SK-N-SH treated with all-trans-retinoic acid at 6 μM for 48 hours (cell line): ENCODE measurements at regions not wholly inside any gene's neighbourhood (a gene's known extent, or its start where the extent isn't known, plus 50 kb on each side); places are given as distances from the start of the nearest gene placed in this dataset.

Experiments used
- ATAC-seq: fragments of 200-7000 bp; cut with Tn5 transposase; 3 replicates; pipeline ENCODE4 v1.9.1; 2020; ENCODE audit warnings: mild to moderate bottlenecking, moderate library complexity
- ARNTL ChIP-seq: fragments of 450-650 bp; formaldehyde crosslinking; IDR thresholded peaks from 2 replicates; pipeline ENCODE4 v1.5.0; 2020; ENCODE audit warnings: low read depth, mild to moderate bottlenecking, moderate library complexity, borderline replicate concordance
- BACH2 ChIP-seq: fragments of 250-450 bp; sonication (Bioruptor Pico); IDR thresholded peaks from 2 replicates; pipeline ENCODE4 v1.9.0; 2021; ENCODE audit warnings: mild to moderate bottlenecking, borderline replicate concordance
- CSDC2 ChIP-seq: fragments of 250-450 bp; sonication (Bioruptor Pico); IDR thresholded peaks from 2 replicates; pipeline ENCODE4 v1.5.0; 2020; ENCODE audit warnings: mild to moderate bottlenecking, moderate library complexity
- GLIS3 ChIP-seq: fragments of 250-450 bp; sonication (Bioruptor Pico); IDR thresholded peaks from 2 replicates; pipeline ENCODE4 v1.5.0; 2020; ENCODE audit warnings: mild to moderate bottlenecking, moderate library complexity
- ISL1 ChIP-seq: fragments of 250-450 bp; sonication (Bioruptor Pico); IDR thresholded peaks from 2 replicates; pipeline ENCODE4 v2.1.2; 2022; ENCODE audit warnings: mild to moderate bottlenecking, moderate library complexity
- OSR1 ChIP-seq: fragments of 250-450 bp; sonication (Bioruptor Pico); IDR thresholded peaks from 2 replicates; pipeline ENCODE4 v1.8.0; 2022; ENCODE audit warnings: moderate library complexity, mild to moderate bottlenecking, inconsistent platforms
- PPARA ChIP-seq: fragments of 250-450 bp; sonication (Bioruptor Pico); IDR thresholded peaks from 2 replicates; pipeline ENCODE4 v1.5.0; 2020; ENCODE audit warnings: mild to moderate bottlenecking, borderline replicate concordance
- RARB ChIP-seq: fragments of 250-450 bp; sonication (Bioruptor Pico); IDR thresholded peaks from 2 replicates; pipeline ENCODE4 v1.8.0; 2021; ENCODE audit warnings: mild to moderate bottlenecking, moderate library complexity
- SNAI2 ChIP-seq: fragments of 250-450 bp; sonication (Bioruptor Pico); IDR thresholded peaks from 2 replicates; pipeline ENCODE4 v1.5.0; 2020; ENCODE audit warnings: mild to moderate bottlenecking, moderate library complexity
- TCF4 ChIP-seq: fragments of 250-450 bp; sonication (Bioruptor Pico); IDR thresholded peaks from 2 replicates; pipeline ENCODE4 v1.8.0; 2021; ENCODE audit warnings: mild to moderate bottlenecking, moderate library complexity, borderline replicate concordance
- TOX ChIP-seq: fragments of 250-450 bp; sonication (Bioruptor Pico); IDR thresholded peaks from 2 replicates; pipeline ENCODE4 v1.8.0; 2021; ENCODE audit warnings: mild to moderate bottlenecking, moderate library complexity, borderline replicate concordance
- ZC3H10 ChIP-seq: fragments of 250-450 bp; sonication (Bioruptor Pico); IDR thresholded peaks from 2 replicates; pipeline ENCODE4 v1.5.1; 2021; ENCODE audit warnings: mild to moderate bottlenecking, moderate library complexity
- ZFP30 ChIP-seq: fragments of 450-650 bp; formaldehyde crosslinking; IDR thresholded peaks from 2 replicates; pipeline ENCODE4 v1.5.0; 2022; ENCODE audit warnings: mild to moderate bottlenecking, moderate library complexity
- ZNF565 ChIP-seq: fragments of 450-650 bp; formaldehyde crosslinking; conservative IDR thresholded peaks from 2 replicates; pipeline ENCODE4 v1.5.0; 2020; ENCODE audit warnings: low read depth, mild to moderate bottlenecking, moderate library complexity
- ZNF70 ChIP-seq: fragments of 450-650 bp; formaldehyde crosslinking; IDR thresholded peaks from 2 replicates; pipeline ENCODE4 v1.5.0; 2020; ENCODE audit warnings: mild to moderate bottlenecking, moderate library complexity
- ZNF8 ChIP-seq: fragments of 450-650 bp; formaldehyde crosslinking; IDR thresholded peaks from 2 replicates; pipeline ENCODE4 v1.5.0; 2020; ENCODE audit warnings: mild to moderate bottlenecking, moderate library complexity
- TF ChIP-seq, protein P1 (sequence below): fragments of 250-450 bp; sonication (Bioruptor Pico); IDR thresholded peaks from 2 replicates; pipeline ENCODE4 v1.8.0; 2020; ENCODE audit warnings: mild to moderate bottlenecking, moderate library complexity, borderline replicate concordance
- TF ChIP-seq, protein P2 (sequence below): fragments of 250-450 bp; sonication (Bioruptor Pico); IDR thresholded peaks from 2 replicates; pipeline ENCODE4 v1.5.1; 2020; ENCODE audit warnings: low read depth, mild to moderate bottlenecking, moderate library complexity
- TF ChIP-seq, protein P3 (sequence below): fragments of 250-450 bp; sonication (Bioruptor Pico); IDR thresholded peaks from 2 replicates; pipeline ENCODE4 v1.8.0; 2021; ENCODE audit warnings: low read depth, mild to moderate bottlenecking, moderate library complexity, borderline replicate concordance
- TF ChIP-seq, protein P4 (sequence below): fragments of 250-450 bp; sonication (Bioruptor Pico); IDR thresholded peaks from 2 replicates; pipeline ENCODE4 v1.5.1; 2021; ENCODE audit warnings: mild to moderate bottlenecking, moderate library complexity
- TF ChIP-seq, protein P5 (sequence below): fragments of 250-450 bp; sonication (Bioruptor Pico); IDR thresholded peaks from 2 replicates; pipeline ENCODE4 v1.5.0; 2020; ENCODE audit warnings: mild to moderate bottlenecking, moderate library complexity

DNA sequence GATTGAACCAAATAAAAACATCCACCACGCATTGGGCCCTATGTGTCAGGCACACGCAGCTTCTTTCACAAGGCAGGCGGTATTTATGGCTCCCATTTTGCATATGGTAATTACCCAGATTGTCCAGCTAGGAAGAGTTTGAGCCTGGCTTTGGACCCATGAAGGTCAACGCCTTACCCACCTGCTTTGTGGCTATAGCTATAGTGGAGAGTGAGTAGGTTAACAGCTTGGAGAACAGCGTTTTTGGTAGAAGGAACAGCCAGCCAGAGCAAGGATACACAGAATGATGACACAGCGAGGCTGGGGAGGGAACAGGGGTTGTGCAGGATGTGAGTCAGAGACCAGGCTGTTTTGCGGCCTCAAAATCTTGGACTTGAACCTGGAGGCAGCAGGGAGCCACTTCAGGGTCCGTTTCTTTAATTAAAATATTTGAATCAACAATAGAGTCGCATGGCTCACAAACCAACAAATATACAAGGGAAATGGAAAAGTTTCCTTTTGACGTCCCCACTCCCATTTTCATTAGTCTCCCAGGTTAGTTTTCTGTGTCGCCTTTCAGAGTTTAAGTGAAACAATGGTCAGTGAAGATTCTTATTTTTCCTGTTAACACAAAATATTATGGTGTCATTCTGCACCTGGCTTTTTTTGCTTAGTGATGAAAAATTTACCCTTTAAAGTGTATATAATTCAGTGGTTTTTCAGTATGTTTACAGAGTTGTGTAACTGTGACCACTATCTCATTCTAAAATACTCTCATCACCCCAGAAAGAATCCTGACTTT, 118.2 kb upstream of the STX18 start:
- TF ChIP-seq, protein P1, sequence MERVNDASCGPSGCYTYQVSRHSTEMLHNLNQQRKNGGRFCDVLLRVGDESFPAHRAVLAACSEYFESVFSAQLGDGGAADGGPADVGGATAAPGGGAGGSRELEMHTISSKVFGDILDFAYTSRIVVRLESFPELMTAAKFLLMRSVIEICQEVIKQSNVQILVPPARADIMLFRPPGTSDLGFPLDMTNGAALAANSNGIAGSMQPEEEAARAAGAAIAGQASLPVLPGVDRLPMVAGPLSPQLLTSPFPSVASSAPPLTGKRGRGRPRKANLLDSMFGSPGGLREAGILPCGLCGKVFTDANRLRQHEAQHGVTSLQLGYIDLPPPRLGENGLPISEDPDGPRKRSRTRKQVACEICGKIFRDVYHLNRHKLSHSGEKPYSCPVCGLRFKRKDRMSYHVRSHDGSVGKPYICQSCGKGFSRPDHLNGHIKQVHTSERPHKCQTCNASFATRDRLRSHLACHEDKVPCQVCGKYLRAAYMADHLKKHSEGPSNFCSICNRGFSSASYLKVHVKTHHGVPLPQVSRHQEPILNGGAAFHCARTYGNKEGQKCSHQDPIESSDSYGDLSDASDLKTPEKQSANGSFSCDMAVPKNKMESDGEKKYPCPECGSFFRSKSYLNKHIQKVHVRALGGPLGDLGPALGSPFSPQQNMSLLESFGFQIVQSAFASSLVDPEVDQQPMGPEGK (CRISPR knock-in tag): no peak; the same call in 1 of the 2 replicates
- TF ChIP-seq ZNF8 (no peak), OSR1 (CRISPR knock-in tag) (no peak), TCF4 (CRISPR knock-in tag) (no peak), ARNTL (no peak), ZNF70 (no peak), GLIS3 (CRISPR knock-in tag) (no peak), TOX (no peak), RARB (no peak), ZNF565 (no peak), ZC3H10 (no peak), BACH2 (CRISPR knock-in tag) (no peak), ISL1 (CRISPR knock-in tag) (no peak), PPARA (no peak)
- TF ChIP-seq, protein P2, sequence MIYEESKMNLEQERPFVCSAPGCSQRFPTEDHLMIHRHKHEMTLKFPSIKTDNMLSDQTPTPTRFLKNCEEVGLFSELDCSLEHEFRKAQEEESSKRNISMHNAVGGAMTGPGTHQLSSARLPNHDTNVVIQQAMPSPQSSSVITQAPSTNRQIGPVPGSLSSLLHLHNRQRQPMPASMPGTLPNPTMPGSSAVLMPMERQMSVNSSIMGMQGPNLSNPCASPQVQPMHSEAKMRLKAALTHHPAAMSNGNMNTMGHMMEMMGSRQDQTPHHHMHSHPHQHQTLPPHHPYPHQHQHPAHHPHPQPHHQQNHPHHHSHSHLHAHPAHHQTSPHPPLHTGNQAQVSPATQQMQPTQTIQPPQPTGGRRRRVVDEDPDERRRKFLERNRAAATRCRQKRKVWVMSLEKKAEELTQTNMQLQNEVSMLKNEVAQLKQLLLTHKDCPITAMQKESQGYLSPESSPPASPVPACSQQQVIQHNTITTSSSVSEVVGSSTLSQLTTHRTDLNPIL: no peak
- TF ChIP-seq, protein P3, sequence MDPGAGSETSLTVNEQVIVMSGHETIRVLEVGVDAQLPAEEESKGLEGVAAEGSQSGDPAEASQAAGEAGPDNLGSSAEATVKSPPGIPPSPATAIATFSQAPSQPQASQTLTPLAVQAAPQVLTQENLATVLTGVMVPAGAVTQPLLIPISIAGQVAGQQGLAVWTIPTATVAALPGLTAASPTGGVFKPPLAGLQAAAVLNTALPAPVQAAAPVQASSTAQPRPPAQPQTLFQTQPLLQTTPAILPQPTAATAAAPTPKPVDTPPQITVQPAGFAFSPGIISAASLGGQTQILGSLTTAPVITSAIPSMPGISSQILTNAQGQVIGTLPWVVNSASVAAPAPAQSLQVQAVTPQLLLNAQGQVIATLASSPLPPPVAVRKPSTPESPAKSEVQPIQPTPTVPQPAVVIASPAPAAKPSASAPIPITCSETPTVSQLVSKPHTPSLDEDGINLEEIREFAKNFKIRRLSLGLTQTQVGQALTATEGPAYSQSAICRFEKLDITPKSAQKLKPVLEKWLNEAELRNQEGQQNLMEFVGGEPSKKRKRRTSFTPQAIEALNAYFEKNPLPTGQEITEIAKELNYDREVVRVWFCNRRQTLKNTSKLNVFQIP: no peak
- TF ChIP-seq, protein P4, sequence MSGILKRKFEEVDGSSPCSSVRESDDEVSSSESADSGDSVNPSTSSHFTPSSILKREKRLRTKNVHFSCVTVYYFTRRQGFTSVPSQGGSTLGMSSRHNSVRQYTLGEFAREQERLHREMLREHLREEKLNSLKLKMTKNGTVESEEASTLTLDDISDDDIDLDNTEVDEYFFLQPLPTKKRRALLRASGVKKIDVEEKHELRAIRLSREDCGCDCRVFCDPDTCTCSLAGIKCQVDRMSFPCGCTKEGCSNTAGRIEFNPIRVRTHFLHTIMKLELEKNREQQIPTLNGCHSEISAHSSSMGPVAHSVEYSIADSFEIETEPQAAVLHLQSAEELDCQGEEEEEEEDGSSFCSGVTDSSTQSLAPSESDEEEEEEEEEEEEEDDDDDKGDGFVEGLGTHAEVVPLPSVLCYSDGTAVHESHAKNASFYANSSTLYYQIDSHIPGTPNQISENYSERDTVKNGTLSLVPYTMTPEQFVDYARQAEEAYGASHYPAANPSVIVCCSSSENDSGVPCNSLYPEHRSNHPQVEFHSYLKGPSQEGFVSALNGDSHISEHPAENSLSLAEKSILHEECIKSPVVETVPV (CRISPR knock-in tag): no peak
- TF ChIP-seq, protein P5, sequence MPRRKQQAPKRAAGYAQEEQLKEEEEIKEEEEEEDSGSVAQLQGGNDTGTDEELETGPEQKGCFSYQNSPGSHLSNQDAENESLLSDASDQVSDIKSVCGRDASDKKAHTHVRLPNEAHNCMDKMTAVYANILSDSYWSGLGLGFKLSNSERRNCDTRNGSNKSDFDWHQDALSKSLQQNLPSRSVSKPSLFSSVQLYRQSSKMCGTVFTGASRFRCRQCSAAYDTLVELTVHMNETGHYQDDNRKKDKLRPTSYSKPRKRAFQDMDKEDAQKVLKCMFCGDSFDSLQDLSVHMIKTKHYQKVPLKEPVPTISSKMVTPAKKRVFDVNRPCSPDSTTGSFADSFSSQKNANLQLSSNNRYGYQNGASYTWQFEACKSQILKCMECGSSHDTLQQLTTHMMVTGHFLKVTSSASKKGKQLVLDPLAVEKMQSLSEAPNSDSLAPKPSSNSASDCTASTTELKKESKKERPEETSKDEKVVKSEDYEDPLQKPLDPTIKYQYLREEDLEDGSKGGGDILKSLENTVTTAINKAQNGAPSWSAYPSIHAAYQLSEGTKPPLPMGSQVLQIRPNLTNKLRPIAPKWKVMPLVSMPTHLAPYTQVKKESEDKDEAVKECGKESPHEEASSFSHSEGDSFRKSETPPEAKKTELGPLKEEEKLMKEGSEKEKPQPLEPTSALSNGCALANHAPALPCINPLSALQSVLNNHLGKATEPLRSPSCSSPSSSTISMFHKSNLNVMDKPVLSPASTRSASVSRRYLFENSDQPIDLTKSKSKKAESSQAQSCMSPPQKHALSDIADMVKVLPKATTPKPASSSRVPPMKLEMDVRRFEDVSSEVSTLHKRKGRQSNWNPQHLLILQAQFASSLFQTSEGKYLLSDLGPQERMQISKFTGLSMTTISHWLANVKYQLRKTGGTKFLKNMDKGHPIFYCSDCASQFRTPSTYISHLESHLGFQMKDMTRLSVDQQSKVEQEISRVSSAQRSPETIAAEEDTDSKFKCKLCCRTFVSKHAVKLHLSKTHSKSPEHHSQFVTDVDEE: no peak
- peak; percentile 90 for ATAC-seq

DNA sequence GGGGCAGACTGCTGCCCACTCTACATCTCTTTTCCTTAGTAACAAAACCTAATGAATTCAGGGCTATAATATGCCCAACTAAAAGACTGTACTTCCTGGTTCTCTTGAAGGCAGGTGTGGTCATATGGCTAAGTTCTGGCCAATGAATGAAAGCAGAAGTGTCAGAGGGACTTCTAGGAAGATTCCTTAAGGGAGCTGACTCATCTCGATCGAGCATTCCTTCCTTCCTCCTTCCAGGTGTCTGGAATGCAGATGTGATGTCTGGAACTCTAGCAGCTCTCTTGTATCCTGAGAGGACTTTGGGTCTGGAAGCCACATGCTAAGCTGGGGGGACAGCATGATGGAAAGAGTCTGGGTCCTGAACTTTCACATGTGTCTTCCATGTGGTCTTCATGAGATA, 116.2 kb upstream of the STX18 start:
- TF ChIP-seq TOX: no peak
- TF ChIP-seq ZNF565: no peak
- no peak for TF ChIP-seq ZFP30 (CRISPR knock-in tag)
- TF ChIP-seq RARB: no peak
- TF ChIP-seq TCF4 (CRISPR knock-in tag): no peak
- no peak for TF ChIP-seq ZC3H10
- TF ChIP-seq ARNTL: no peak
- no peak for TF ChIP-seq ZNF70
- no peak for TF ChIP-seq PPARA
- TF ChIP-seq, protein P2: no peak
- TF ChIP-seq CSDC2 (CRISPR knock-in tag): no peak
- TF ChIP-seq ISL1 (CRISPR knock-in tag): no peak
- no peak for TF ChIP-seq ZNF8
- TF ChIP-seq SNAI2: no peak
- TF ChIP-seq, protein P3: no peak
- no peak for TF ChIP-seq OSR1 (CRISPR knock-in tag)
- TF ChIP-seq, protein P4 (CRISPR knock-in tag): no peak
- TF ChIP-seq, all 23 proteins: peak for 0
- ATAC-seq: no peak
